OCI-LY3 (cell line): ENCODE measurements at regions not wholly inside any gene's neighbourhood (a gene's known extent, or its start where the extent isn't known, plus 50 kb on each side); places are given as distances from the start of the nearest gene placed in this dataset.

Experiments
- H2AFZ ChIP-seq: fragments of 200-600, 300-600 bp; shearing (Covaris generic); 2 replicates; pipeline ENCODE4 v1.6.0; 2014; ENCODE audit warnings: antibody characterized with exemption, low read depth, low read length
- H3K27ac ChIP-seq: fragments of 200-600, 300-600 bp; sonication (generic); 2 replicates; pipeline ENCODE4 v1.5.1; 2014; ENCODE audit warnings: mild to moderate bottlenecking, low read length, moderate library complexity, mixed read lengths
- H3K27me3 ChIP-seq: fragments of 200-600, 300-600 bp; sonication (generic); 2 replicates; pipeline ENCODE4 v1.6.1; 2014; ENCODE audit warnings: low read depth, low read length, mixed read lengths
- H3K36me3 ChIP-seq: fragments of 200-600, 300-600 bp; sonication (generic); replicated peaks from 2 replicates; pipeline ENCODE3; 2014; ENCODE audit warnings: low read depth, low read length, mixed read lengths
- H3K4me1 ChIP-seq: fragments of 300-600, 200-600 bp; sonication (generic); 2 replicates; pipeline ENCODE4 v1.6.1; 2014; ENCODE audit warnings: low read length, mixed read lengths
- H3K4me2 ChIP-seq: fragments of 200-600, 300-600 bp; sonication (generic); 2 replicates; pipeline ENCODE4 v1.6.1; 2014; ENCODE audit warnings: low read length, mixed read lengths
- H3K4me3 ChIP-seq: fragments of 300-600, 200-600 bp; sonication (generic); 2 replicates; pipeline ENCODE4 v1.5.1; 2014; ENCODE audit warnings: antibody characterized with exemption, mild to moderate bottlenecking, low read length, moderate library complexity
- H3K79me2 ChIP-seq: fragments of 300-600, 200-600 bp; shearing (Covaris generic); 2 replicates; pipeline ENCODE4 v1.6.1; 2014; ENCODE audit warnings: mild to moderate bottlenecking, low read length, mixed read lengths
- H3K9ac ChIP-seq: fragments of 300-600, 200-600 bp; shearing (Covaris generic); 2 replicates; pipeline ENCODE4 v1.6.0; 2014; ENCODE audit warnings: mild to moderate bottlenecking, low read length, moderate library complexity
- H3K9me3 ChIP-seq: fragments of 200-600, 300-600 bp; shearing (Covaris generic); 2 replicates; pipeline ENCODE4 v1.6.1; 2014; ENCODE audit warnings: low read length, mixed read lengths; ENCODE audit not compliant: insufficient read depth
- H4K20me1 ChIP-seq: fragments of 200-600, 300-600 bp; sonication (generic); 2 replicates; pipeline ENCODE4 v1.6.1; 2016; ENCODE audit warnings: low read length, mixed read lengths; ENCODE audit not compliant: insufficient read depth
- CTCF ChIP-seq: fragments of 200-600, 300-600 bp; sonication (generic); IDR thresholded peaks from 2 replicates; pipeline ENCODE4 v1.5.1; 2014; ENCODE audit warnings: antibody characterized with exemption, low read length, low read depth
- EZH2phosphoT487 ChIP-seq: fragments of 200-600 bp; shearing (Covaris generic); IDR thresholded peaks from 2 replicates; pipeline ENCODE4 v1.6.1; 2018; ENCODE audit warnings: antibody characterized with exemption, mixed run types, low read depth

GRCh38 chr7:156456503-156457115, 184.0 kb upstream of the RNF32 start:
- Histone ChIP-seq H3K36me3 (no peaks in the 10 kb centered on the region), H4K20me1 (no peaks in the 10 kb centered on the region), H3K9ac (no peak overlapping the region), H3K27me3 (peaks cover 47% of the 10 kb centered on the region), H3K79me2 (no peaks in the 10 kb centered on the region), H3K4me1 (no peaks in the 10 kb centered on the region), H3K4me3 (no peak overlapping the region), H3K27ac (no peak overlapping the region), H3K9me3 (no peaks in the 10 kb centered on the region), H3K4me2 (no peak overlapping the region), H2AFZ (no peak overlapping the region)
- TF ChIP-seq EZH2phosphoT487 (no peak), CTCF (no peak)

- no peak for TF ChIP-seq CTCF
- no peak for TF ChIP-seq EZH2phosphoT487
- Histone ChIP-seq H3K4me1 (no peaks in the 10 kb centered on the region), H3K36me3 (no peaks in the 10 kb centered on the region), H3K9me3 (no peaks in the 10 kb centered on the region), H3K27ac (no peak overlapping the region), H4K20me1 (no peaks in the 10 kb centered on the region), H3K4me3 (no peak overlapping the region), H3K9ac (no peak overlapping the region), H3K27me3 (peaks cover 42% of the 10 kb centered on the region), H3K4me2 (no peak overlapping the region), H2AFZ (no peak overlapping the region), H3K79me2 (no peaks in the 10 kb centered on the region)
Measured at GRCh38 chr7:156456032-156456431, 184.5 kb upstream of the RNF32 start.

GRCh38 chr7:156450473-156450872, 190.1 kb upstream of the RNF32 start:
- H4K20me1 ChIP-seq: no peaks in the 10 kb centered on the region
- no peak overlapping the region for H2AFZ ChIP-seq

GRCh38 chr7:156448918-156449317, 191.7 kb upstream of the RNF32 start:
- H3K9ac ChIP-seq: no peak overlapping the region
- H3K4me1 ChIP-seq: no peaks in the 10 kb centered on the region
- peaks cover 27% of the 10 kb centered on the region for H3K27me3 ChIP-seq
- H3K4me2 ChIP-seq: no peak overlapping the region
- no peak for TF ChIP-seq CTCF
- no peak for TF ChIP-seq EZH2phosphoT487
- no peak overlapping the region for H3K27ac ChIP-seq
- no peak overlapping the region for H2AFZ ChIP-seq
- no peaks in the 10 kb centered on the region for H3K79me2 ChIP-seq
- H3K9me3 ChIP-seq: no peaks in the 10 kb centered on the region
- no peaks in the 10 kb centered on the region for H4K20me1 ChIP-seq
- H3K36me3 ChIP-seq: no peaks in the 10 kb centered on the region
- H3K4me3 ChIP-seq: no peak overlapping the region

More at GRCh38 chr7:156450473-156450872, 190.1 kb upstream of the RNF32 start:
- Histone ChIP-seq H3K9ac (no peak overlapping the region), H3K4me2 (no peak overlapping the region), H3K36me3 (no peaks in the 10 kb centered on the region), H3K79me2 (no peaks in the 10 kb centered on the region), H3K9me3 (no peaks in the 10 kb centered on the region), H3K4me1 (no peaks in the 10 kb centered on the region), H3K4me3 (no peak overlapping the region), H3K27ac (no peak overlapping the region), H3K27me3 (peaks cover 33% of the 10 kb centered on the region)
- TF ChIP-seq CTCF: no peak
- TF ChIP-seq EZH2phosphoT487: no peak
